GM12891 (cell line): ENCODE measurements at regions not wholly inside any gene's neighbourhood (a gene's known extent, or its start where the extent isn't known, plus 50 kb on each side); places are given as distances from the start of the nearest gene placed in this dataset.

Experiments
- PAX5 ChIP-seq: IDR thresholded peaks from 2 replicates; pipeline ENCODE4 v1.6.1; 2011; ENCODE audit warnings: low read length, moderate library complexity, mild to moderate bottlenecking; ENCODE audit not compliant: insufficient read depth, severe bottlenecking
- POLR2A ChIP-seq: IDR thresholded peaks from 2 replicates; pipeline ENCODE4 v1.6.1; 2011; ENCODE audit warnings: low read depth, low read length, control low read depth
- POLR2AphosphoS5 ChIP-seq: IDR thresholded peaks from 2 replicates; pipeline ENCODE4 v1.6.1; 2011; ENCODE audit warnings: low read depth, low read length, control low read depth
- POU2F2 ChIP-seq: IDR thresholded peaks from 2 replicates; pipeline ENCODE4 v1.6.1; 2011; ENCODE audit warnings: low read depth, mild to moderate bottlenecking, control low read depth, low read length, moderate library complexity
- TAF1 ChIP-seq: IDR thresholded peaks from 2 replicates; pipeline ENCODE4 v1.6.1; 2011; ENCODE audit warnings: low read depth, low read length, control low read depth

DNA sequence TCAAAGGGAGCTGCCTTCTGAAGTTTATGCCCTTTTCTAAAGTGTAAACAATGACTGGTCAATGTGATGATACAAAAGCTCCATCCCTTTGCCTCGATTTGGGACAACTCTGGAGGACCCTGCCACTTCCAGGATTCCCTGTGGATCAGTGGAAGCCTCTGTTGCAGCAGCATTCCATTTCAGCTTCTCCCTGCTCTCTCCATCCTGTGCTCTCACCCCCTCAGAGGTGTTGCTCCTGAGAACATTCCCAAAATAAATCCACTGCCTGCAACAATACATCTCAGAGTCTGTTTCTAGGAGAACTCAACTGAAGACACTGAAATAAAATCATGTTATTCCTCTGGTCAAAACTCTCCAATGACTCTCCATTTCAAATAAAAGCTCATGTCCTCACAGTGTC is 263.6 kb downstream of the HACE1 start:
- TF ChIP-seq POLR2AphosphoS5, result no peak
- no peak for TF ChIP-seq POLR2A
- no peak for TF ChIP-seq POU2F2
- TF ChIP-seq TAF1, result no peak
- no peak for TF ChIP-seq PAX5
